PC-9 (cell line): ENCODE measurements at regions not wholly inside any gene's neighbourhood (a gene's known extent, or its start where the extent isn't known, plus 50 kb on each side); places are given as distances from the start of the nearest gene placed in this dataset.

ENCODE experiments used
- CTCF ChIP-seq: fragments of 200-600 bp; sonication (generic); conservative IDR thresholded peaks from 2 replicates; pipeline ENCODE4 v1.6.1; 2017; ENCODE audit warnings: mixed run types, antibody characterized with exemption, mild to moderate bottlenecking, moderate library complexity
- EZH2 ChIP-seq: fragments of 200-600 bp; sonication (generic); IDR thresholded peaks from 2 replicates; pipeline ENCODE4 v1.8.0; 2017; ENCODE audit warnings: antibody characterized with exemption, low read depth

- TF ChIP-seq CTCF (no peak), EZH2 (no peak)
These were observed 84.8 kb downstream of the RAP2B start for GRCh38 chr3:153246806-153247205.
